Gastroesophageal sphincter (tissue), 4 donors: ENCODE measurements at regions not wholly inside any gene's neighbourhood (a gene's known extent, or its start where the extent isn't known, plus 50 kb on each side); places are given as distances from the start of the nearest gene placed in this dataset.

Experiments used
- ATAC-seq: fragments of 150-250 bp; one replicate; pipeline ENCODE4 v1.9.1; 2016; ENCODE audit warnings: mild to moderate bottlenecking, moderate library complexity
- H3K27ac ChIP-seq, 4 donors: fragments of 200-600 bp; sonication (generic) in 3 of 4; 1 replicate in 3 of 4; 2 replicates in 1 of 4; pipeline ENCODE4 v1.5.1; 2016 to 2019
- H3K27me3 ChIP-seq: fragments of 200-600 bp; sonication (generic); one replicate; pipeline ENCODE4 v1.5.1; 2019
- H3K36me3 ChIP-seq, 2 donors: fragments of 200-600 bp; sonication (generic); one replicate each; pipeline ENCODE4 v1.5.1; 2019; ENCODE audit warnings: control low read depth in 1 of 2
- H3K4me1 ChIP-seq, 3 donors: fragments of 200-600 bp; sonication (generic); 1 replicate in 2 of 3; 2 replicates in 1 of 3; pipeline ENCODE4 v1.5.1; 2016 to 2019; ENCODE audit warnings: control low read depth in 2 of 3
- H3K4me3 ChIP-seq, 2 donors: fragments of 200-600 bp; sonication (generic); one replicate each; pipeline ENCODE4 v1.5.1; 2019; ENCODE audit warnings: mild to moderate bottlenecking in 1 of 2, moderate library complexity in 1 of 2
- H3K9me3 ChIP-seq, 3 donors: fragments of 200-600 bp; sonication (generic); one replicate each; pipeline ENCODE4 v1.5.1; 2017 to 2019; ENCODE audit warnings: control low read depth in 2 of 3
- CTCF ChIP-seq, 4 experiments: fragments of 200-600 bp in 2 of 4; fragments of 450-650 bp in 2 of 4; sonication (generic) in 1 of 4; IDR thresholded peaks; one replicate each; pipeline ENCODE4 v1.5.1; 2017 to 2019; ENCODE audit warnings: antibody characterized with exemption in 4 of 4, mild to moderate bottlenecking in 2 of 4, moderate library complexity in 2 of 4
- EP300 ChIP-seq: sonication (generic); formaldehyde crosslinking; IDR thresholded peaks from one replicate; pipeline ENCODE4 v1.6.1; 2017; ENCODE audit warnings: antibody characterized with exemption, mild to moderate bottlenecking
- POLR2A ChIP-seq, 2 donors: fragments of 450-650 bp; IDR thresholded peaks; one replicate each; pipeline ENCODE4 v1.6.1; 2017; ENCODE audit warnings: antibody characterized with exemption in 2 of 2, mild to moderate bottlenecking in 2 of 2, moderate library complexity in 1 of 2
- POLR2AphosphoS5 ChIP-seq: sonication (generic); formaldehyde crosslinking; IDR thresholded peaks from one replicate; pipeline ENCODE4 v1.6.1; 2017; ENCODE audit warnings: antibody characterized with exemption
- whole genome bisulfite sequencing, 2 donors: methylation state at CpG; one replicate each; pipeline ENCODE4 v1.1.5; 2018; ENCODE audit warnings: low coverage in 1 of 2; 5-methylcytosine and 5-hydroxymethylcytosine counted together

- Histone ChIP-seq H3K27ac (no peak overlapping the region), H3K4me1 (no peaks in the 10 kb centered on the region), H3K9me3 (no peaks in the 10 kb centered on the region), H3K27me3 (no peaks in the 10 kb centered on the region), H3K36me3 (no peaks in the 10 kb centered on the region), H3K4me3 (no peak overlapping the region)
- TF ChIP-seq POLR2A (IDR thresholded peaks at IDR 0.05) (no peak), POLR2AphosphoS5 (no peak), EP300 (no peak), CTCF (IDR thresholded peaks at IDR 0.05) (no peak)
- WGBS, 2 donors: 20 to 23% methylated on average over 2 of the region's 2 CpGs
- ATAC-seq: no peak
These were observed 72.2 kb upstream of the KRTAP11-1 start for GRCh38 chr21:30953605-30954004.

- H3K4me1 ChIP-seq: no peaks in the 10 kb centered on the region
- 65 to 69% methylated on average over 5 of the region's 5 CpGs for WGBS, 2 donors
- no peak for ATAC-seq
- H3K9me3 ChIP-seq: no peaks in the 10 kb centered on the region
- TF ChIP-seq POLR2A (IDR thresholded peaks at IDR 0.05) (no peak), POLR2AphosphoS5 (no peak)
- H3K4me3 ChIP-seq: no peak overlapping the region
- H3K27ac ChIP-seq: no peak overlapping the region
- no peaks in the 10 kb centered on the region for H3K27me3 ChIP-seq
- H3K36me3 ChIP-seq: no peaks in the 10 kb centered on the region
These were observed 65.8 kb upstream of the KRTAP11-1 start for GRCh38 chr21:30947141-30947540.

- no peaks in the 10 kb centered on the region for H3K9me3 ChIP-seq
These were observed 62.5 kb upstream of the KRTAP11-1 start for GRCh38 chr21:30943920-30944319.

GRCh38 chr21:30943243-30943642 lies 61.9 kb upstream of the KRTAP11-1 start:
- H3K9me3 ChIP-seq: no peaks in the 10 kb centered on the region
- H3K27me3 ChIP-seq: no peaks in the 10 kb centered on the region
- no peaks in the 10 kb centered on the region for H3K4me1 ChIP-seq
- 80 to 88% methylated on average over 4 of the region's 4 CpGs for WGBS, 2 donors
- ATAC-seq: no peak
- H3K4me3 ChIP-seq: no peak overlapping the region
- no peak overlapping the region for H3K27ac ChIP-seq
- no peak for TF ChIP-seq POLR2AphosphoS5
- no peaks in the 10 kb centered on the region for H3K36me3 ChIP-seq

More at GRCh38 chr21:30943920-30944319, 62.5 kb upstream of the KRTAP11-1 start:
- no peak overlapping the region for H3K4me3 ChIP-seq
- no peak overlapping the region for H3K27ac ChIP-seq
- no peaks in the 10 kb centered on the region for H3K27me3 ChIP-seq
- TF ChIP-seq CTCF (IDR thresholded peaks at IDR 0.05) (no peak), POLR2AphosphoS5 (no peak), EP300 (no peak), POLR2A (IDR thresholded peaks at IDR 0.05) (no peak)
- no peaks in the 10 kb centered on the region for H3K36me3 ChIP-seq
- no peak for ATAC-seq
- 77 to 79% methylated on average over 4 to 5 of the region's 5 CpGs for WGBS, 2 donors
- no peaks in the 10 kb centered on the region for H3K4me1 ChIP-seq

GRCh38 chr21:30942192-30942591 lies 60.8 kb upstream of the KRTAP11-1 start:
- Histone ChIP-seq H3K36me3 (no peaks in the 10 kb centered on the region), H3K27ac (no peak overlapping the region), H3K4me3 (no peak overlapping the region), H3K27me3 (no peaks in the 10 kb centered on the region), H3K4me1 (no peaks in the 10 kb centered on the region), H3K9me3 (no peaks in the 10 kb centered on the region)
- ATAC-seq: no peak
- 90 to 100% methylated on average over 1 of the region's 1 CpG for WGBS, 2 donors
- no peak for TF ChIP-seq CTCF (IDR thresholded peaks at IDR 0.05)
- no peak for TF ChIP-seq EP300
- no peak for TF ChIP-seq POLR2A (IDR thresholded peaks at IDR 0.05)
- TF ChIP-seq POLR2AphosphoS5: no peak

- H3K27ac ChIP-seq: no peak overlapping the region
- WGBS, 2 donors: 83% methylated on average over 1 of the region's 6 CpGs; no CpG with 5 or more reads in 1 of the 2 donors
- no peaks in the 10 kb centered on the region for H3K4me1 ChIP-seq
- H3K9me3 ChIP-seq: peaks cover 0 to 4% (median 0%) of the 10 kb centered on the region in 3 donors
- TF ChIP-seq EP300 (no peak), POLR2AphosphoS5 (no peak), CTCF (IDR thresholded peaks at IDR 0.05) (no peak)
- peak; percentile 19 for ATAC-seq
- H3K4me3 ChIP-seq: no peak overlapping the region
- H3K27me3 ChIP-seq: no peaks in the 10 kb centered on the region
- no peaks in the 10 kb centered on the region for H3K36me3 ChIP-seq
These were observed 54.8 kb upstream of the KRTAP11-1 start for GRCh38 chr21:30936207-30936606.
